K562 (cell line): ENCODE measurements at regions not wholly inside any gene's neighbourhood (a gene's known extent, or its start where the extent isn't known, plus 50 kb on each side); places are given as distances from the start of the nearest gene placed in this dataset.

Source experiments
- ATAC-seq: fragments of 200-7000 bp; cut with Tn5 transposase; 3 replicates; pipeline ENCODE4 v1.9.1; 2020; ENCODE audit warnings: moderate library complexity
- BruUV-seq: library from RNA; stranded (reverse); fragments of 400-500 nt; replicated peaks from 2 replicates; lab custom pipeline; 2021; lab: Mats Ljungman, UMichigan
- CTCF ChIA-PET: fragments of 300-600 bp; formaldehyde crosslinking; extraction: SDS; loops from one replicate; lab custom pipeline; 2021; ENCODE audit warnings: low intra/inter-chr PET ratio; lab: Yijun Ruan, JAX
- POLR2A ChIA-PET: fragments of 300-600, 350-650 bp; sonication (Branson Sonifier 250); formaldehyde crosslinking; extraction: SDS; loops from one replicate; lab custom pipeline; 2021; ENCODE audit warnings: antibody characterized with exemption, inconsistent platforms; lab: Yijun Ruan, JAX
- DNase-seq, 4 experiments: peaks; one replicate each; pipeline versions ENCODE4 v3.0.0 to v3.0.0-alpha.2; 2011 to 2018; ENCODE audit warnings: low spot score in 3 of 4, mixed read lengths in 3 of 4; ENCODE audit errors: extremely low read depth in 1 of 4
- FAIRE-seq: peaks from 2 replicates; lab custom pipeline; 2011; peaks lifted over from hg19 to GRCh38; lab: Jason Lieb, UNC
- H2AFZ ChIP-seq: 2 replicates; pipeline ENCODE4 v1.6.0; 2011; ENCODE audit warnings: low read depth, low read length, control low read depth, inconsistent platforms
- H3K27ac ChIP-seq: fragments of 200-600 bp; 3 replicates; pipeline ENCODE4 v1.8.0; 2011; ENCODE audit warnings: low read depth, mild to moderate bottlenecking, control low read depth, inconsistent platforms, low read length, moderate library complexity, mixed read lengths; ENCODE audit errors: extremely low read depth
- H3K27me3 ChIP-seq, 2 experiments: fragments of 300-600 bp in 1 of 2; 2 replicates in 1 of 2; 3 replicates in 1 of 2; pipeline versions ENCODE4 v1.6.0 to v1.8.0; 2011; ENCODE audit warnings: inconsistent platforms in 2 of 2, low read length in 2 of 2, mild to moderate bottlenecking in 1 of 2, mixed read lengths in 1 of 2, moderate library complexity in 1 of 2; ENCODE audit not compliant: control insufficient read depth in 2 of 2, insufficient read depth in 2 of 2
- H3K36me3 ChIP-seq: fragments of 300-600 bp; 3 replicates; pipeline ENCODE4 v1.8.0; 2011; ENCODE audit warnings: mild to moderate bottlenecking, low read length, inconsistent platforms; ENCODE audit not compliant: control insufficient read depth, insufficient read depth
- H3K4me1 ChIP-seq, 2 experiments: fragments of 200-600 bp in 1 of 2; replicated peaks in 1 of 2; 2 replicates in 1 of 2; 3 replicates in 1 of 2; pipeline versions ENCODE4 v1.5.1 to v1.8.0; 2011; ENCODE audit warnings: inconsistent platforms in 2 of 2, low read length in 2 of 2, mild to moderate bottlenecking in 1 of 2, mixed read lengths in 1 of 2, moderate library complexity in 1 of 2; ENCODE audit not compliant: control insufficient read depth in 2 of 2, insufficient read depth in 2 of 2
- H3K4me2 ChIP-seq: 2 replicates; pipeline ENCODE4 v1.6.1; 2011; ENCODE audit warnings: low read length, control low read depth, inconsistent platforms, mixed read lengths; ENCODE audit not compliant: insufficient read depth
- H3K4me3 ChIP-seq: fragments of 200-600 bp; sonication (generic), shearing (Covaris generic); 2 replicates; pipeline ENCODE4 v1.5.1; 2016; ENCODE audit warnings: control low read depth, inconsistent platforms
- H3K79me2 ChIP-seq: fragments of 200-600 bp; 3 replicates; pipeline ENCODE4 v1.8.0; 2011; ENCODE audit warnings: low read length, inconsistent platforms; ENCODE audit not compliant: control insufficient read depth, insufficient read depth
- H3K9ac ChIP-seq, 2 experiments: 2 replicates each; pipeline versions ENCODE4 v1.6.0 to v1.6.1; 2011; ENCODE audit warnings: low read depth in 2 of 2, low read length in 2 of 2, control low read depth in 1 of 2, inconsistent platforms in 1 of 2, mild to moderate bottlenecking in 1 of 2, mixed read lengths in 1 of 2; ENCODE audit not compliant: insufficient read depth in 1 of 2
- H3K9me1 ChIP-seq: one replicate; pipeline ENCODE4 v1.6.0; 2011; ENCODE audit warnings: inconsistent platforms, mild to moderate bottlenecking, low read length, moderate library complexity; ENCODE audit not compliant: control insufficient read depth, insufficient read depth
- H3K9me3 ChIP-seq: replicated peaks from 2 replicates; pipeline ENCODE4 v1.5.1; 2011; ENCODE audit warnings: low read depth, low read length, inconsistent platforms; ENCODE audit not compliant: control insufficient read depth, insufficient read depth
- H4K20me1 ChIP-seq: replicated peaks from 2 replicates; pipeline ENCODE4 v1.6.1; 2011; ENCODE audit warnings: low read length, inconsistent platforms, mixed read lengths; ENCODE audit not compliant: control insufficient read depth, insufficient read depth
- BHLHE40 ChIP-seq: IDR thresholded peaks from 2 replicates; pipeline ENCODE4 v1.6.1; 2011; ENCODE audit warnings: low read length, improper control_type of control experiment
- FOSL1 ChIP-seq: fragments of 200-800 bp; sonication (Bioruptor generic); conservative IDR thresholded peaks from 2 replicates; pipeline ENCODE4 v1.6.1; 2016; ENCODE audit warnings: missing genetic modification characterization, missing compliant biosample characterization
- FOXJ2 ChIP-seq: fragments of 200-800 bp; sonication (Bioruptor generic); IDR thresholded peaks from 2 replicates; pipeline ENCODE4 v1.6.1; 2016; ENCODE audit warnings: missing genetic modification characterization, missing compliant biosample characterization
- MCM7 ChIP-seq, 2 experiments: fragments of 450-650 bp; IDR thresholded peaks; 2 replicates each; pipeline ENCODE4 v1.6.1; 2016 to 2018
- MYC ChIP-seq, 2 experiments: fragments of 250-450 bp in 1 of 2; sonication (Bioruptor Pico) in 1 of 2; IDR thresholded peaks; 2 replicates each; pipeline versions ENCODE4 v1.5.1 to v1.6.1; 2012 to 2021; ENCODE audit warnings: low read depth in 2 of 2, borderline replicate concordance in 1 of 2, improper control_type of control experiment in 1 of 2, low read length in 1 of 2, mild to moderate bottlenecking in 1 of 2, moderate library complexity in 1 of 2
- NR4A1 ChIP-seq, 2 experiments: fragments of 250-450 bp in 1 of 2; fragments of 450-650 bp in 1 of 2; sonication (Bioruptor Pico) in 1 of 2; IDR thresholded peaks; 2 replicates each; pipeline versions ENCODE4 v1.4.0 to v1.6.1; 2016 to 2020; ENCODE audit warnings: mild to moderate bottlenecking in 2 of 2, missing compliant biosample characterization in 1 of 2, missing genetic modification characterization in 1 of 2, moderate library complexity in 1 of 2
- RFX1 ChIP-seq: fragments of 450-650 bp; IDR thresholded peaks from 2 replicates; pipeline ENCODE4 v1.6.1; 2016; ENCODE audit warnings: mild to moderate bottlenecking, moderate library complexity
- RFX5 ChIP-seq: IDR thresholded peaks from 2 replicates; pipeline ENCODE4 v1.6.1; 2011; ENCODE audit warnings: low read depth, mild to moderate bottlenecking, improper control_type of control experiment, low read length
- ZNF184 ChIP-seq: sonication (generic); formaldehyde crosslinking; IDR thresholded peaks from 2 replicates; pipeline ENCODE4 v1.5.0; 2020; ENCODE audit warnings: missing genetic modification reagents
- ZNF75A ChIP-seq: fragments of 450-650 bp; formaldehyde crosslinking; IDR thresholded peaks from 2 replicates; pipeline ENCODE4 v1.4.0; 2020; ENCODE audit warnings: mild to moderate bottlenecking
- WGBS: fragments of 100-300 bp; shearing (Covaris generic); methylation state at CpG from one replicate; pipeline ENCODE4 v1.1.6; 2016; ENCODE audit warnings: low coverage, mixed read lengths; ENCODE audit not compliant: insufficient coverage; ENCODE audit errors: missing lambda C conversion rate; 5-methylcytosine and 5-hydroxymethylcytosine counted together
- in situ Hi-C: fragments of 300-500 bp; cut with MboI; formaldehyde crosslinking; loops from 4 replicates; pipeline ENCODE4 v1.15.0; 2018; ENCODE audit warnings: inconsistent platforms, mixed read lengths
- intact Hi-C: fragments of 100-400 bp; cut with micrococcal nuclease; formaldehyde crosslinking; loops from 2 replicates; pipeline ENCODE4 v1.14.2; 2022
- TF ChIP-seq, protein P1 (sequence below): fragments of 450-650 bp; IDR thresholded peaks from 2 replicates; pipeline ENCODE4 v1.6.1; 2016
- TF ChIP-seq, protein P2 (sequence below): conservative IDR thresholded peaks from 2 replicates; pipeline ENCODE4 v1.6.1; 2011; ENCODE audit warnings: low read depth, mild to moderate bottlenecking, low read length; ENCODE audit not compliant: control insufficient read depth

DNA sequence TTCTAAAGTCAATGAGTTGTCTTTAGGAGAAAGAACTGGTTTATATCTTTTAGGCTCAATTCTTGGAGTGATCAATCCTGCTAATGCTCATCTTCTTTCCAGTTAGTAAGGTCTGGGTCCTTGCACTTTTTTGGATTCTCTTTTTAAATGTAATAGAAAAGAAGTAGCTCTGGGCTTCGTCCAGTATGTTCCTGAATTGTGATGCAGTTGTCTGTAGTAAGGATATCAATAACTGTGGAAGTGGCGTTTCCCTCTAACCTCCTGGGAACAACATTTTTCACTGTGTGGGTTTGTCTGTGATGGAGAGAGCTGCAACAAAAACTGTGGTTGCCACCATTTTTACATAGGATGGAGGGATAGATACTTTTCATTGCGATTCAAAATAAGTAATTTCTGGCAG is 367.2 kb downstream of the USP25 start:
- Histone ChIP-seq H3K27ac (no peak overlapping the region), H3K9me1 (no peaks in the 10 kb centered on the region), H3K36me3 (no peaks in the 10 kb centered on the region), H3K4me3 (no peak overlapping the region), H3K4me2 (no peak overlapping the region), H3K79me2 (no peaks in the 10 kb centered on the region), H4K20me1 (no peaks in the 10 kb centered on the region), H2AFZ (no peak overlapping the region), H3K4me1 (no peaks in the 10 kb centered on the region), H3K9ac (no peak overlapping the region), H3K9me3 (no peaks in the 10 kb centered on the region), H3K27me3 (no peaks in the 10 kb centered on the region)
- no peak for ATAC-seq
- no peak for DNase-seq
- BruUV-seq, result no TSS peak
- ChIA-PET POLR2A (no interaction called here), CTCF (no interaction called here)
- WGBS, result 2% methylated on average over 3 of the region's 3 CpGs
- in situ Hi-C loops, result no loop called here
- no peak for FAIRE-seq
- intact Hi-C loops, result no loop called here
- TF ChIP-seq, protein P1, sequence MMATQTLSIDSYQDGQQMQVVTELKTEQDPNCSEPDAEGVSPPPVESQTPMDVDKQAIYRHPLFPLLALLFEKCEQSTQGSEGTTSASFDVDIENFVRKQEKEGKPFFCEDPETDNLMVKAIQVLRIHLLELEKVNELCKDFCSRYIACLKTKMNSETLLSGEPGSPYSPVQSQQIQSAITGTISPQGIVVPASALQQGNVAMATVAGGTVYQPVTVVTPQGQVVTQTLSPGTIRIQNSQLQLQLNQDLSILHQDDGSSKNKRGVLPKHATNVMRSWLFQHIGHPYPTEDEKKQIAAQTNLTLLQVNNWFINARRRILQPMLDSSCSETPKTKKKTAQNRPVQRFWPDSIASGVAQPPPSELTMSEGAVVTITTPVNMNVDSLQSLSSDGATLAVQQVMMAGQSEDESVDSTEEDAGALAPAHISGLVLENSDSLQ, result no peak
- TF ChIP-seq RFX1 (no peak), MCM7 (IDR thresholded peaks at IDR 0.05) (no peak), NR4A1 (CRISPR knock-in tag; IDR thresholded peaks at IDR 0.05) (no peak), NR4A1 (tag; IDR thresholded peaks at IDR 0.05) (no peak), FOXJ2 (tag) (no peak)

DNA sequence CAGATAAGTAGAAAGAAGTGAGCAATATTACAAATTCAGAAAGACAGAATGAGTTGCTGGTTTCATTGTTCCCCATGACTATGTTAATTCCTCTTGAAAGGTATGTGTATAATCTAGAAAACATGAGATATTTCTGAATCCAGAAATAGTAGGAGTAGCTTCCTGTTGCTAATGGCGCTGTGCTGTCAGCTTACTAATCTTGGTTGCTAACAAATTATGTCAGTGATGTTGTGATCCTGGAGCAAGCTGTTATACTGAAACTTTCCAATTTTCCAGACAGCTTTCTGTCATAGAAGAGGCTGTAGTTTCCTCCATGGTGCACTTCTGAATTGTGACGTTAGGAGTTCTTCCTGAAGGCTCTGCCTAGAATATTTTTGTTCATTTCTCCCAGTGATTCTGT is 372.3 kb downstream of the USP25 start:
- Histone ChIP-seq H3K27ac (no peak overlapping the region), H3K36me3 (no peaks in the 10 kb centered on the region), H3K4me1 (no peaks in the 10 kb centered on the region), H3K9me3 (no peaks in the 10 kb centered on the region), H3K4me2 (no peak overlapping the region), H3K4me3 (no peak overlapping the region), H3K27me3 (no peaks in the 10 kb centered on the region), H3K9me1 (no peaks in the 10 kb centered on the region), H3K79me2 (no peaks in the 10 kb centered on the region), H2AFZ (no peak overlapping the region), H3K9ac (no peak overlapping the region), H4K20me1 (no peaks in the 10 kb centered on the region)
- no peak for FAIRE-seq
- intact Hi-C loops (no loop called here), in situ Hi-C loops (no loop called here)
- no peak for DNase-seq
- no peak for ATAC-seq
- ChIA-PET CTCF (no interaction called here), POLR2A (no interaction called here)
- 0% methylated on average over 2 of the region's 2 CpGs for WGBS
- no TSS peak for BruUV-seq
- TF ChIP-seq ZNF75A (CRISPR knock-in tag), result no peak
- TF ChIP-seq, protein P2, sequence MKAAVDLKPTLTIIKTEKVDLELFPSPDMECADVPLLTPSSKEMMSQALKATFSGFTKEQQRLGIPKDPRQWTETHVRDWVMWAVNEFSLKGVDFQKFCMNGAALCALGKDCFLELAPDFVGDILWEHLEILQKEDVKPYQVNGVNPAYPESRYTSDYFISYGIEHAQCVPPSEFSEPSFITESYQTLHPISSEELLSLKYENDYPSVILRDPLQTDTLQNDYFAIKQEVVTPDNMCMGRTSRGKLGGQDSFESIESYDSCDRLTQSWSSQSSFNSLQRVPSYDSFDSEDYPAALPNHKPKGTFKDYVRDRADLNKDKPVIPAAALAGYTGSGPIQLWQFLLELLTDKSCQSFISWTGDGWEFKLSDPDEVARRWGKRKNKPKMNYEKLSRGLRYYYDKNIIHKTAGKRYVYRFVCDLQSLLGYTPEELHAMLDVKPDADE, result no peak
- TF ChIP-seq MYC (IDR thresholded peaks at IDR 0.05; ENCODE audit: low read depth, low read length), result no peak
- no peak for TF ChIP-seq MYC (CRISPR knock-in tag; IDR thresholded peaks at IDR 0.05; ENCODE audit: borderline replicate concordance, low read depth)
- TF ChIP-seq RFX5, result no peak
- TF ChIP-seq FOSL1 (tag), result no peak
- no peak for TF ChIP-seq BHLHE40
- no peak for TF ChIP-seq ZNF184 (CRISPR knock-in tag)
